Cardiac muscle cell (in vitro differentiated cells and primary cell): ENCODE measurements at regions not wholly inside any gene's neighbourhood (a gene's known extent, or its start where the extent isn't known, plus 50 kb on each side); places are given as distances from the start of the nearest gene placed in this dataset.

Experiments
- DNase-seq, 2 donors: peaks; one replicate each; pipeline versions ENCODE4 v3.0.0 to v3.0.0-alpha.2; 2010 to 2017; ENCODE audit warnings: low read depth in 1 of 2, low spot score in 1 of 2
- H3K27ac ChIP-seq: fragments of 200-600 bp; sonication (generic); 2 replicates; pipeline ENCODE4 v1.5.1; 2016
- H3K27me3 ChIP-seq: fragments of 200-600 bp; sonication (generic); 2 replicates; pipeline ENCODE4 v1.6.0; 2016; ENCODE audit warnings: control low read depth
- H3K36me3 ChIP-seq: fragments of 200-600 bp; sonication (generic); 2 replicates; pipeline ENCODE4 v1.5.1; 2016; ENCODE audit warnings: control low read depth
- H3K4me1 ChIP-seq: fragments of 200-600 bp; sonication (generic); 2 replicates; pipeline ENCODE4 v1.8.1; 2017; ENCODE audit warnings: low read depth, mild to moderate bottlenecking, mixed run types
- H3K4me3 ChIP-seq: fragments of 200-600 bp; sonication (generic); 2 replicates; pipeline ENCODE4 v1.5.1; 2016; ENCODE audit warnings: mild to moderate bottlenecking
- H3K9me3 ChIP-seq: fragments of 200-600 bp; sonication (generic); 2 replicates; pipeline ENCODE4 v1.5.1; 2017; ENCODE audit warnings: low read depth, mild to moderate bottlenecking, control low read depth
- CTCF ChIP-seq: IDR thresholded peaks from 2 replicates; pipeline ENCODE4 v1.5.1; 2012; ENCODE audit warnings: low read depth, mild to moderate bottlenecking, low read length

GRCh38 chr5:116765441-116765840 lies 190.8 kb upstream of the SEMA6A start:
- Histone ChIP-seq H3K4me3 (no peak overlapping the region), H3K27ac (no peak overlapping the region), H3K9me3 (no peaks in the 10 kb centered on the region), H3K27me3 (no peaks in the 10 kb centered on the region), H3K36me3 (no peaks in the 10 kb centered on the region), H3K4me1 (no peaks in the 10 kb centered on the region)
- no peak for DNase-seq
- no peak for TF ChIP-seq CTCF

GRCh38 chr5:116764941-116765340 lies 190.3 kb upstream of the SEMA6A start:
- Histone ChIP-seq H3K27me3 (no peaks in the 10 kb centered on the region), H3K4me1 (no peaks in the 10 kb centered on the region), H3K4me3 (no peak overlapping the region), H3K27ac (no peak overlapping the region), H3K9me3 (no peaks in the 10 kb centered on the region), H3K36me3 (no peaks in the 10 kb centered on the region)
- TF ChIP-seq CTCF, result no peak
- DNase-seq, result no peak

- Histone ChIP-seq H3K9me3 (no peaks in the 10 kb centered on the region), H3K4me1 (no peaks in the 10 kb centered on the region), H3K4me3 (no peak overlapping the region), H3K36me3 (no peaks in the 10 kb centered on the region), H3K27me3 (no peaks in the 10 kb centered on the region), H3K27ac (no peak overlapping the region)
- no peak for TF ChIP-seq CTCF
- DNase-seq, result no peak
Observed at GRCh38 chr5:116763987-116764866, 189.6 kb upstream of the SEMA6A start.

- DNase-seq, result peak in 1 of 2 donors; percentile 37
- H3K27me3 ChIP-seq, result no peaks in the 10 kb centered on the region
- H3K9me3 ChIP-seq, result no peaks in the 10 kb centered on the region
- H3K4me3 ChIP-seq, result no peak overlapping the region
- no peaks in the 10 kb centered on the region for H3K36me3 ChIP-seq
- no peak for TF ChIP-seq CTCF
- H3K27ac ChIP-seq, result no peak overlapping the region
- H3K4me1 ChIP-seq, result no peaks in the 10 kb centered on the region
Observed at GRCh38 chr5:116759860-116760640, 185.4 kb upstream of the SEMA6A start.

GRCh38 chr5:116757326-116757725 lies 182.7 kb upstream of the SEMA6A start:
- no peaks in the 10 kb centered on the region for H3K36me3 ChIP-seq
- no peaks in the 10 kb centered on the region for H3K9me3 ChIP-seq
- no peak for TF ChIP-seq CTCF
- H3K27me3 ChIP-seq, result no peaks in the 10 kb centered on the region
- H3K27ac ChIP-seq, result no peak overlapping the region
- no peak for DNase-seq
- no peaks in the 10 kb centered on the region for H3K4me1 ChIP-seq
- H3K4me3 ChIP-seq, result no peak overlapping the region
